ENCODE measurements at regions not wholly inside any gene's neighbourhood (a gene's known extent, or its start where the extent isn't known, plus 50 kb on each side); places are given as distances from the start of the nearest gene placed in this dataset.

- Histone ChIP-seq H3K4me3 (ENCODE audit: insufficient read length, low read depth) (no peak overlapping the region), H3K9ac (ENCODE audit: insufficient read length, low read depth) (no peak overlapping the region), H3K4me1 (ENCODE audit: insufficient read depth, insufficient read length) (no peaks in the 10 kb centered on the region), H3K27me3 (ENCODE audit: insufficient read depth, insufficient read length) (no peaks in the 10 kb centered on the region), H3K9me3 (ENCODE audit: insufficient read depth, low read length) (no peaks in the 10 kb centered on the region), H3K36me3 (ENCODE audit: insufficient read depth, insufficient read length, low read length) (no peaks in the 10 kb centered on the region)
- TF ChIP-seq YY1 (IDR thresholded peaks at IDR 0.05; ENCODE audit: insufficient read depth, insufficient read length) (no peak), ZNF274 (IDR thresholded peaks at IDR 0.05; ENCODE audit: low read depth, low read length) (no peak)
- DNase-seq (ENCODE audit: low read depth, low spot score) = no peak
Measured at GRCh38 chr14:47959740-47960139, 284.3 kb upstream of the MDGA2 start.

- DNase-seq (ENCODE audit: low read depth, low spot score) = no peak
- H3K4me1 ChIP-seq (ENCODE audit: insufficient read depth, insufficient read length) = no peaks in the 10 kb centered on the region
Measured at GRCh38 chr14:47949006-47949405, 273.6 kb upstream of the MDGA2 start.

DNA sequence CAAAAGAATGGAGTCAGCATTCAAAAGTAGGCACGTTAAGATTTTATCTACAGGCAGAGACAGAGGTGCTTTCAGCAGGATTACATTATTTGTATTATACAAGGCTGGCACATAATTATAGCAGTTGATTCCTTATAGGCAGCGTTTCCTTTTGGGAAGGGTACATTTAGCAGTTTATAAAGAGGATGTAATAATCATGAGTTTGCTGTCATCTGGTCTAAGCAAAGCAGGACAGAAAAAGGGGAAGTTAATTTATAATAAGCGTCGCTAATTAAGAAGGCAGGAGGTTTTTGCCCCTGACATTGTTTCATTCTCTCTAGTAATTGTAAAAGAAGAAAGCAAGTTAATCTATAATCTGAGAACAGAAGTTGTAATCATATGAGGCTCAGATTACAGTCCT is 259.9 kb upstream of the MDGA2 start:
- Histone ChIP-seq H3K4me1 (ENCODE audit: insufficient read depth, insufficient read length) (no peaks in the 10 kb centered on the region), H3K4me3 (ENCODE audit: insufficient read length, low read depth) (no peak overlapping the region), H3K9ac (ENCODE audit: insufficient read length, low read depth) (no peak overlapping the region), H3K36me3 (ENCODE audit: insufficient read depth, insufficient read length, low read length) (no peaks in the 10 kb centered on the region), H3K9me3 (ENCODE audit: insufficient read depth, low read length) (no peaks in the 10 kb centered on the region), H3K27me3 (ENCODE audit: insufficient read depth, insufficient read length) (no peaks in the 10 kb centered on the region)
- DNase-seq (ENCODE audit: low read depth, low spot score) = no peak
- TF ChIP-seq SUZ12 (IDR thresholded peaks at IDR 0.05; ENCODE audit: extremely low read depth, insufficient read depth, insufficient read length) (no peak), YY1 (IDR thresholded peaks at IDR 0.05; ENCODE audit: insufficient read depth, insufficient read length) (no peak), ZNF274 (IDR thresholded peaks at IDR 0.05; ENCODE audit: low read depth, low read length) (no peak)

More at GRCh38 chr14:47949006-47949405, 273.6 kb upstream of the MDGA2 start:
- H3K9me3 ChIP-seq (ENCODE audit: insufficient read depth, low read length) = no peaks in the 10 kb centered on the region
- no peak overlapping the region for H3K9ac ChIP-seq (ENCODE audit: insufficient read length, low read depth)
- H3K36me3 ChIP-seq (ENCODE audit: insufficient read depth, insufficient read length, low read length) = no peaks in the 10 kb centered on the region
- TF ChIP-seq YY1 (IDR thresholded peaks at IDR 0.05; ENCODE audit: insufficient read depth, insufficient read length) (no peak), SUZ12 (IDR thresholded peaks at IDR 0.05; ENCODE audit: extremely low read depth, insufficient read depth, insufficient read length) (no peak)
- no peaks in the 10 kb centered on the region for H3K27me3 ChIP-seq (ENCODE audit: insufficient read depth, insufficient read length)
- no peak overlapping the region for H3K4me3 ChIP-seq (ENCODE audit: insufficient read length, low read depth)

- TF ChIP-seq YY1 (IDR thresholded peaks at IDR 0.05; ENCODE audit: insufficient read depth, insufficient read length) (no peak), SUZ12 (IDR thresholded peaks at IDR 0.05; ENCODE audit: extremely low read depth, insufficient read depth, insufficient read length) (no peak), ZNF274 (IDR thresholded peaks at IDR 0.05; ENCODE audit: low read depth, low read length) (no peak)
- no peak for DNase-seq (ENCODE audit: low read depth, low spot score)
Measured at GRCh38 chr14:47929334-47929733, 253.9 kb upstream of the MDGA2 start.

DNA sequence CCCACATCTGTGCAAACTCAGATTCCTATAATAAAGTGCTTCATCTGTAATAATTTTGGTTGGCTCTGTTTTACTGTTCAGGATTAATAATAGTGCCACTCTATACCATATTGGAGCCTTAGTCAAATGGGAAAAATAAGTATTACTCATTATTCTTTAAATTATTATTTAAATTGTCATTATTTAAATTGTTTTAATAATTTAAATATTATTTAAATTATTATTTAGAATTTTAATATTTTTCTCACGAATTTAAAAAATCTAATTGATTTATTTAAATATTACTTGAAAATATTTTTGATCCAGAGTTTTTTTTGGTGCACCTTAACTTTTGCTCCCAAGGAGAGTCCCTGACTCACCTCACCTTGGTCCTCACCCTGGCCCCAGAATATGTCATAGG is 245.7 kb upstream of the MDGA2 start:
- no peak for DNase-seq (ENCODE audit: low read depth, low spot score)
- Histone ChIP-seq H3K4me3 (ENCODE audit: insufficient read length, low read depth) (no peak overlapping the region), H3K9me3 (ENCODE audit: insufficient read depth, low read length) (no peaks in the 10 kb centered on the region), H3K4me1 (ENCODE audit: insufficient read depth, insufficient read length) (no peaks in the 10 kb centered on the region), H3K27me3 (ENCODE audit: insufficient read depth, insufficient read length) (no peaks in the 10 kb centered on the region), H3K36me3 (ENCODE audit: insufficient read depth, insufficient read length, low read length) (no peaks in the 10 kb centered on the region), H3K9ac (ENCODE audit: insufficient read length, low read depth) (no peak overlapping the region)
- TF ChIP-seq ZNF274 (IDR thresholded peaks at IDR 0.05; ENCODE audit: low read depth, low read length) = no peak
- TF ChIP-seq SUZ12 (IDR thresholded peaks at IDR 0.05; ENCODE audit: extremely low read depth, insufficient read depth, insufficient read length) = no peak
- TF ChIP-seq YY1 (IDR thresholded peaks at IDR 0.05; ENCODE audit: insufficient read depth, insufficient read length) = no peak

More at GRCh38 chr14:47929334-47929733, 253.9 kb upstream of the MDGA2 start:
- H3K36me3 ChIP-seq (ENCODE audit: insufficient read depth, insufficient read length, low read length) = no peaks in the 10 kb centered on the region
- H3K27me3 ChIP-seq (ENCODE audit: insufficient read depth, insufficient read length) = no peaks in the 10 kb centered on the region
- no peak overlapping the region for H3K4me3 ChIP-seq (ENCODE audit: insufficient read length, low read depth)
- H3K4me1 ChIP-seq (ENCODE audit: insufficient read depth, insufficient read length) = no peaks in the 10 kb centered on the region
- H3K9me3 ChIP-seq (ENCODE audit: insufficient read depth, low read length) = no peaks in the 10 kb centered on the region
- no peak overlapping the region for H3K9ac ChIP-seq (ENCODE audit: insufficient read length, low read depth)

DNA sequence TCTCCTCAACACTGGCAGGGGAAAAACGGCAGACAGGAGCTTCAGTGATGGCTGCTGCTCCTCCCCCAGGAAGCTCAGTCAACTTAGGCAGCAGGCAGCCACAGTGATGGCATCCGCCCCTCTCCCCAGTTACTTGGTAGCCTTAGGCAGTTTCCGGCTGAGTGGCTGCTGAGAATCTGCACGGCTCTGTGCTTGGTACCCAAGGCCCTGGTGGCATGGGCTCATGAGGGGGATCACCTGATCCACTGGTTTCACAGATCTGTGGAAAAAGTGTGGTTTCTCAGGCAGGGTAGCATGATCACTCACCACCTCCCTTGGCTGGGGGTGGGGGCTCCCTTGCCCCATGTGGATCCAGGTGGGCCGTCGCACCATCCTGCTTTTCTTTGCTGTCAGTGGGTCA is 244.6 kb upstream of the MDGA2 start:
- no peaks in the 10 kb centered on the region for H3K9me3 ChIP-seq (ENCODE audit: insufficient read depth, low read length)
- no peak overlapping the region for H3K9ac ChIP-seq (ENCODE audit: insufficient read length, low read depth)
- no peak overlapping the region for H3K4me3 ChIP-seq (ENCODE audit: insufficient read length, low read depth)
- TF ChIP-seq SUZ12 (IDR thresholded peaks at IDR 0.05; ENCODE audit: extremely low read depth, insufficient read depth, insufficient read length) (no peak), YY1 (IDR thresholded peaks at IDR 0.05; ENCODE audit: insufficient read depth, insufficient read length) (no peak), ZNF274 (IDR thresholded peaks at IDR 0.05; ENCODE audit: low read depth, low read length) (no peak)
- no peaks in the 10 kb centered on the region for H3K36me3 ChIP-seq (ENCODE audit: insufficient read depth, insufficient read length, low read length)
- DNase-seq (ENCODE audit: low read depth, low spot score) = no peak
- H3K4me1 ChIP-seq (ENCODE audit: insufficient read depth, insufficient read length) = no peaks in the 10 kb centered on the region
- no peaks in the 10 kb centered on the region for H3K27me3 ChIP-seq (ENCODE audit: insufficient read depth, insufficient read length)

DNA sequence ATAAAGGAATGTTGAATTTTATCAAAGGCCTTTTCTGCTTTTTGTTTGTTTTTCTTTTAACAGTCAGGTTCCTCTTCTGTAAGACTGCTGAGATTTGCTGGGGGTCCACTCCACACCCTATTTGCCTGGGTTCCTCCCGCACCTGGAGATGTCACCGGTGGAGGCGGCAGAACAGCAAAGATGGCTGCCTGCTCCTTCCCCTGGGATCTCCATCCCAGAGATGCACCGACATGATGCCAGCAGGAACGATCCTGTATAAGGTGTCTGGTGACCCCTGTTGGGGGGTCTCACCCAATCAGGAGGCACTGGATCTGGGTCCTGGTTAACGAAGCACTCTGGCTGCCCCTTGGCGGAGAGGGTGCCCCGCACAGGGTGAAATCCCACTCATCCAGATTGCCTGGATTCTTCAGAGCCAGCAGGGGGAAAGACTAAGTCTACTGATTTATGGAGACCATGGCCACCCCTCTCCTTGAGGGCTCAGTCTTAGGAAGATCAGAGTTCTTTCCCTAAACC is 244.0 kb upstream of the MDGA2 start:
- no peak for TF ChIP-seq SUZ12 (IDR thresholded peaks at IDR 0.05; ENCODE audit: extremely low read depth, insufficient read depth, insufficient read length)
- no peak for TF ChIP-seq YY1 (IDR thresholded peaks at IDR 0.05; ENCODE audit: insufficient read depth, insufficient read length)
- no peak for TF ChIP-seq ZNF274 (IDR thresholded peaks at IDR 0.05; ENCODE audit: low read depth, low read length)
- no peak for DNase-seq (ENCODE audit: low read depth, low spot score)
- H3K36me3 ChIP-seq (ENCODE audit: insufficient read depth, insufficient read length, low read length) = no peaks in the 10 kb centered on the region
- no peak overlapping the region for H3K4me3 ChIP-seq (ENCODE audit: insufficient read length, low read depth)
- H3K27me3 ChIP-seq (ENCODE audit: insufficient read depth, insufficient read length) = no peaks in the 10 kb centered on the region
- H3K9ac ChIP-seq (ENCODE audit: insufficient read length, low read depth) = no peak overlapping the region
- H3K4me1 ChIP-seq (ENCODE audit: insufficient read depth, insufficient read length) = no peaks in the 10 kb centered on the region
- H3K9me3 ChIP-seq (ENCODE audit: insufficient read depth, low read length) = no peaks in the 10 kb centered on the region; the same call in 1 of the 2 replicates
